Activated CD4-positive, alpha-beta T cell treated with anti-CD3 and anti-CD28 coated beads, Interleukin-2, amount 10 ng/mL, durations not matched to agents 24 days and 14 days (primary cell): ENCODE measurements at regions not wholly inside any gene's neighbourhood (a gene's known extent, or its start where the extent isn't known, plus 50 kb on each side); places are given as distances from the start of the nearest gene placed in this dataset.

ENCODE experiments used
- DNase-seq: peaks from one replicate; pipeline ENCODE4 v3.0.0; 2022
- H3K27ac Mint-ChIP-seq: one replicate; pipeline ENCODE4 v1.8.0; 2022; ENCODE audit warnings: mild to moderate bottlenecking, mixed read lengths
- H3K27me3 Mint-ChIP-seq: one replicate; pipeline ENCODE4 v1.8.0; 2022; ENCODE audit warnings: mixed read lengths
- H3K36me3 Mint-ChIP-seq: one replicate; pipeline ENCODE4 v1.8.0; 2022; ENCODE audit warnings: low read depth, mild to moderate bottlenecking, mixed read lengths
- H3K4me1 Mint-ChIP-seq: one replicate; pipeline ENCODE4 v1.8.0; 2021; ENCODE audit warnings: mixed read lengths
- H3K4me3 Mint-ChIP-seq: one replicate; pipeline ENCODE4 v1.8.0; 2022; ENCODE audit warnings: mild to moderate bottlenecking, moderate library complexity, mixed read lengths
- H3K9me3 Mint-ChIP-seq: one replicate; pipeline ENCODE4 v1.8.0; 2021; ENCODE audit warnings: mixed read lengths
- intact Hi-C: fragments of 100-400 bp; cut with micrococcal nuclease; formaldehyde crosslinking; loops from one replicate; pipeline ENCODE4 v1.15.1; 2023

- DNase-seq, result no peak
- no peak overlapping the region for H3K27ac Mint-ChIP-seq
- H3K36me3 Mint-ChIP-seq, result no peaks in the 10 kb centered on the region
- H3K9me3 Mint-ChIP-seq, result peaks cover 9% of the 10 kb centered on the region
- H3K4me1 Mint-ChIP-seq, result peaks cover 18% of the 10 kb centered on the region
- H3K4me3 Mint-ChIP-seq, result no peak overlapping the region
- intact Hi-C loops, result loop anchor here (10.0 kb wide), 1 partner anchor 167 kb away; no protein-coding TSS in a partner anchor
- peaks cover 23% of the 10 kb centered on the region for H3K27me3 Mint-ChIP-seq
Measured at GRCh38 chr15:70431854-70432253, 331.5 kb downstream of the UACA start.

GRCh38 chr15:70430069-70430468 is 332.4 kb upstream of the TLE3 start:
- peaks cover 13% of the 10 kb centered on the region for H3K9me3 Mint-ChIP-seq
- peaks cover 16% of the 10 kb centered on the region for H3K4me1 Mint-ChIP-seq
- DNase-seq, result no peak
- H3K36me3 Mint-ChIP-seq, result no peaks in the 10 kb centered on the region
- H3K27ac Mint-ChIP-seq, result no peak overlapping the region
- intact Hi-C loops, result loop anchor here (10.0 kb wide), 1 partner anchor 165 kb away; no protein-coding TSS in a partner anchor
- peaks cover 23% of the 10 kb centered on the region for H3K27me3 Mint-ChIP-seq
- no peak overlapping the region for H3K4me3 Mint-ChIP-seq

- DNase-seq, result no peak
- peaks cover 2% of the 10 kb centered on the region for H3K36me3 Mint-ChIP-seq
- intact Hi-C loops, result no loop called here
- peaks cover 19% of the 10 kb centered on the region for H3K4me1 Mint-ChIP-seq
- H3K27me3 Mint-ChIP-seq, result peaks cover 22% of the 10 kb centered on the region
- H3K27ac Mint-ChIP-seq, result no peak overlapping the region
- H3K4me3 Mint-ChIP-seq, result no peak overlapping the region
- peaks cover 18% of the 10 kb centered on the region for H3K9me3 Mint-ChIP-seq
Measured at GRCh38 chr15:70429056-70429722, 331.5 kb upstream of the TLE3 start.

GRCh38 chr15:70428211-70428822 is 330.6 kb upstream of the TLE3 start:
- H3K27ac Mint-ChIP-seq, result no peak overlapping the region
- intact Hi-C loops, result no loop called here

GRCh38 chr15:70427167-70428120 is 329.7 kb upstream of the TLE3 start:
- Mint-ChIP-seq H3K9me3 (peaks cover 23% of the 10 kb centered on the region), H3K4me1 (peaks cover 22% of the 10 kb centered on the region), H3K4me3 (no peak overlapping the region), H3K36me3 (peaks cover 2% of the 10 kb centered on the region), H3K27ac (no peak overlapping the region), H3K27me3 (peaks cover 19% of the 10 kb centered on the region)
- intact Hi-C loops, result no loop called here
- DNase-seq, result no peak

More at GRCh38 chr15:70428211-70428822, 330.6 kb upstream of the TLE3 start:
- Mint-ChIP-seq H3K36me3 (peaks cover 2% of the 10 kb centered on the region), H3K27me3 (peaks cover 21% of the 10 kb centered on the region), H3K4me3 (no peak overlapping the region), H3K9me3 (peaks cover 22% of the 10 kb centered on the region), H3K4me1 (peaks cover 22% of the 10 kb centered on the region)
- no peak for DNase-seq

GRCh38 chr15:70426096-70426821 is 328.5 kb upstream of the TLE3 start:
- intact Hi-C loops, result no loop called here
- peaks cover 30% of the 10 kb centered on the region for H3K9me3 Mint-ChIP-seq
- DNase-seq, result no peak
- peaks cover 22% of the 10 kb centered on the region for H3K4me1 Mint-ChIP-seq
- H3K36me3 Mint-ChIP-seq, result peaks cover 2% of the 10 kb centered on the region
- H3K27ac Mint-ChIP-seq, result peak overlapping the region; percentile 71
- peaks cover 19% of the 10 kb centered on the region for H3K27me3 Mint-ChIP-seq
- H3K4me3 Mint-ChIP-seq, result no peak overlapping the region

GRCh38 chr15:70424937-70425411 is 327.3 kb upstream of the TLE3 start:
- intact Hi-C loops, result no loop called here
- peak overlapping the region; percentile 21 for H3K27ac Mint-ChIP-seq
- H3K4me1 Mint-ChIP-seq, result peaks cover 22% of the 10 kb centered on the region
- peak; percentile 72 for DNase-seq
- peaks cover 2% of the 10 kb centered on the region for H3K36me3 Mint-ChIP-seq
- H3K9me3 Mint-ChIP-seq, result peaks cover 27% of the 10 kb centered on the region
- peak overlapping the region; percentile 26 for H3K4me3 Mint-ChIP-seq
- H3K27me3 Mint-ChIP-seq, result peaks cover 25% of the 10 kb centered on the region

- H3K4me1 Mint-ChIP-seq, result peaks cover 22% of the 10 kb centered on the region
- DNase-seq, result no peak
- H3K9me3 Mint-ChIP-seq, result peaks cover 24% of the 10 kb centered on the region
- no peak overlapping the region for H3K4me3 Mint-ChIP-seq
- peaks cover 37% of the 10 kb centered on the region for H3K27me3 Mint-ChIP-seq
- peaks cover 2% of the 10 kb centered on the region for H3K36me3 Mint-ChIP-seq
- H3K27ac Mint-ChIP-seq, result no peak overlapping the region
- intact Hi-C loops, result no loop called here
Measured at GRCh38 chr15:70423267-70423666, 325.6 kb upstream of the TLE3 start.

GRCh38 chr15:70422342-70422741 is 324.6 kb upstream of the TLE3 start:
- DNase-seq, result no peak
- Mint-ChIP-seq H3K27me3 (peaks cover 43% of the 10 kb centered on the region), H3K27ac (no peak overlapping the region), H3K4me1 (peaks cover 22% of the 10 kb centered on the region), H3K4me3 (no peak overlapping the region), H3K36me3 (peaks cover 2% of the 10 kb centered on the region), H3K9me3 (peaks cover 20% of the 10 kb centered on the region)
- intact Hi-C loops, result no loop called here

GRCh38 chr15:70420948-70421482 is 323.3 kb upstream of the TLE3 start:
- DNase-seq, result no peak
- Mint-ChIP-seq H3K9me3 (peaks cover 20% of the 10 kb centered on the region), H3K4me1 (peaks cover 19% of the 10 kb centered on the region), H3K4me3 (no peak overlapping the region), H3K27ac (no peak overlapping the region), H3K36me3 (peaks cover 2% of the 10 kb centered on the region), H3K27me3 (peaks cover 55% of the 10 kb centered on the region)
- intact Hi-C loops, result no loop called here

- Mint-ChIP-seq H3K36me3 (peaks cover 2% of the 10 kb centered on the region), H3K4me1 (peaks cover 13% of the 10 kb centered on the region), H3K4me3 (no peak overlapping the region), H3K9me3 (peaks cover 19% of the 10 kb centered on the region), H3K27me3 (peaks cover 55% of the 10 kb centered on the region), H3K27ac (no peak overlapping the region)
- DNase-seq, result no peak
- intact Hi-C loops, result no loop called here
Measured at GRCh38 chr15:70420086-70420947, 322.6 kb upstream of the TLE3 start.

- H3K36me3 Mint-ChIP-seq, result no peaks in the 10 kb centered on the region
- H3K27me3 Mint-ChIP-seq, result peaks cover 58% of the 10 kb centered on the region
- no peak overlapping the region for H3K27ac Mint-ChIP-seq
- intact Hi-C loops, result no loop called here
- peaks cover 2% of the 10 kb centered on the region for H3K4me1 Mint-ChIP-seq
- H3K4me3 Mint-ChIP-seq, result no peak overlapping the region
- DNase-seq, result no peak
- peaks cover 10% of the 10 kb centered on the region for H3K9me3 Mint-ChIP-seq
Measured at GRCh38 chr15:70418943-70419342, 321.2 kb upstream of the TLE3 start.
